Adrenal gland (tissue), 5 donors: ENCODE measurements at regions not wholly inside any gene's neighbourhood (a gene's known extent, or its start where the extent isn't known, plus 50 kb on each side); places are given as distances from the start of the nearest gene placed in this dataset.
"Not testable (repeated sequence)": the region's sequence is repeated elsewhere in the genome, so short reads cannot be mapped to it uniquely, and the experiment has no call there.

Experiments used
- CTCF ChIP-seq, 6 experiments: fragments of 450-650 bp in 4 of 6; fragments of 200-600 bp in 2 of 6; sonication (generic) in 1 of 6; IDR thresholded peaks; 1 replicate in 5 of 6; 2 replicates in 1 of 6; pipeline versions ENCODE4 v1.5.1 to v1.8.0; 2016 to 2021; ENCODE audit warnings: antibody characterized with exemption in 6 of 6, mild to moderate bottlenecking in 2 of 6, moderate library complexity in 1 of 6
- POLR2A ChIP-seq, 2 donors: fragments of 450-650 bp; IDR thresholded peaks; one replicate each; pipeline ENCODE4 v1.6.1; 2017; ENCODE audit warnings: antibody characterized with exemption in 2 of 2, mild to moderate bottlenecking in 2 of 2, moderate library complexity in 1 of 2
- donor health status: DM: no; HTN: no; CAD: no.

GRCh38 chr22:12297351-12297750, 3230.6 kb upstream of the OR11H1 start:
- not testable (repeated sequence) for TF ChIP-seq CTCF, POLR2A (IDR thresholded peaks at IDR 0.05)
